H1 (cell line): ENCODE measurements at regions not wholly inside any gene's neighbourhood (a gene's known extent, or its start where the extent isn't known, plus 50 kb on each side); places are given as distances from the start of the nearest gene placed in this dataset.

Source experiments
- CHD2 ChIP-seq: IDR thresholded peaks from 2 replicates; pipeline ENCODE4 v1.6.1; 2012; ENCODE audit warnings: low read length, improper control_type of control experiment
- CTBP2 ChIP-seq: IDR thresholded peaks from 2 replicates; pipeline ENCODE4 v1.7.0; 2011; ENCODE audit warnings: borderline replicate concordance, mild to moderate bottlenecking, moderate library complexity, mixed read lengths, low read length; ENCODE audit not compliant: insufficient read depth, insufficient read length
- RNF2 ChIP-seq: fragments of 200-900, 300-1000 bp; sonication (generic); IDR thresholded peaks from 2 replicates; pipeline ENCODE4 v1.7.1; 2016; ENCODE audit warnings: borderline replicate concordance, low read depth, mild to moderate bottlenecking, antibody characterized with exemption, low read length; ENCODE audit not compliant: poor library complexity, severe bottlenecking; ENCODE audit errors: missing control alignments
- SAP30 ChIP-seq: fragments of 300-600 bp; sonication (generic); IDR thresholded peaks from 2 replicates; pipeline ENCODE4 v1.7.1; 2012; ENCODE audit warnings: low read length, moderate library complexity, mild to moderate bottlenecking, inconsistent platforms; ENCODE audit not compliant: insufficient read depth, insufficient replicate concordance
- SP4 ChIP-seq: IDR thresholded peaks from 2 replicates; pipeline ENCODE4 v1.6.1; 2012; ENCODE audit warnings: low read length, inconsistent platforms
- SUZ12 ChIP-seq: fragments of 200-600 bp; sonication (generic); IDR thresholded peaks from 2 replicates; pipeline ENCODE4 v1.6.1; 2012; ENCODE audit warnings: mild to moderate bottlenecking, inconsistent platforms, low read length, moderate library complexity, mixed read lengths
- TF ChIP-seq, protein P1 (sequence below): IDR thresholded peaks from 2 replicates; pipeline ENCODE4 v1.6.1; 2012; ENCODE audit warnings: inconsistent platforms

DNA sequence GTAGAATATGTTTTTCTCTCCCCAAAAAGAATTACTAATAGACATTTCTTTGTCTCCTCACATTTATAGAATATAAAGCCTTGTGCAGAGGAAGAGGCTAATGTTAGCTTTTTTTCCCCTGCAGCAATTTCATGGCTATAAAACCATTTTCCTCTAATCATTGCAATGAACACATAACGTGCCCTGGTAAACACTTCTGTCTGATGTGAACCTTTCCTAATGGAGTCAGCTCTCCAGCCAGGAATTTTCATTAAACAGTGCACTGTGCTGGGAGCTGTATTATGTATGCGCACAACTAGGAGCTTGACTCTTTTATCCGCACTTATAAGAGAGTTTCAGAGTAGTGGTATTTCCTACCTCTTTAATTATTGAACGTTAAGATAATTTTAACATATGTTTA, 63.9 kb upstream of the SPATS2L start (continued):
- TF ChIP-seq SAP30 (no peak), SP4 (no peak), CTBP2 (no peak), SUZ12 (no peak), RNF2 (no peak), CHD2 (no peak)
- TF ChIP-seq, protein P1, sequence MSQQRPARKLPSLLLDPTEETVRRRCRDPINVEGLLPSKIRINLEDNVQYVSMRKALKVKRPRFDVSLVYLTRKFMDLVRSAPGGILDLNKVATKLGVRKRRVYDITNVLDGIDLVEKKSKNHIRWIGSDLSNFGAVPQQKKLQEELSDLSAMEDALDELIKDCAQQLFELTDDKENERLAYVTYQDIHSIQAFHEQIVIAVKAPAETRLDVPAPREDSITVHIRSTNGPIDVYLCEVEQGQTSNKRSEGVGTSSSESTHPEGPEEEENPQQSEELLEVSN: no peak
